H9 (cell line): ENCODE measurements at regions not wholly inside any gene's neighbourhood (a gene's known extent, or its start where the extent isn't known, plus 50 kb on each side); places are given as distances from the start of the nearest gene placed in this dataset.

Source experiments
- DNase-seq: peaks from one replicate; pipeline ENCODE4 v3.0.0-alpha.2; 2017
- H2AFZ ChIP-seq: one replicate; pipeline ENCODE4 v1.6.1; 2013; ENCODE audit warnings: mild to moderate bottlenecking, low read length, control low read depth, moderate library complexity
- H2AK5ac ChIP-seq: 2 replicates; pipeline ENCODE4 v1.6.1; 2013; ENCODE audit warnings: low read length, control low read depth, mixed read lengths; ENCODE audit not compliant: insufficient read length
- H2BK120ac ChIP-seq: one replicate; pipeline ENCODE4 v1.6.1; 2013; ENCODE audit warnings: low read depth, mild to moderate bottlenecking, low read length, control low read depth, inconsistent platforms; ENCODE audit not compliant: poor library complexity, severe bottlenecking
- H2BK12ac ChIP-seq: 2 replicates; pipeline ENCODE4 v1.6.1; 2013; ENCODE audit warnings: low read length, control low read depth, mixed read lengths, low read depth; ENCODE audit not compliant: insufficient read length
- H2BK15ac ChIP-seq: 2 replicates; pipeline ENCODE4 v1.6.1; 2013; ENCODE audit warnings: low read depth, low read length, control low read depth
- H2BK20ac ChIP-seq: one replicate; pipeline ENCODE4 v1.6.1; 2013; ENCODE audit warnings: low read depth, mild to moderate bottlenecking, low read length, control low read depth, inconsistent platforms; ENCODE audit not compliant: poor library complexity, severe bottlenecking
- H2BK5ac ChIP-seq: 2 replicates; pipeline ENCODE4 v1.6.1; 2013; ENCODE audit warnings: low read length, control low read depth, mixed read lengths; ENCODE audit not compliant: insufficient read length
- H3K14ac ChIP-seq: 2 replicates; pipeline ENCODE4 v1.6.1; 2013; ENCODE audit warnings: low read length, control low read depth; ENCODE audit not compliant: insufficient read depth
- H3K18ac ChIP-seq: 2 replicates; pipeline ENCODE4 v1.6.1; 2013; ENCODE audit warnings: low read depth, mild to moderate bottlenecking, mixed read lengths, low read length, control low read depth; ENCODE audit not compliant: insufficient read length
- H3K23ac ChIP-seq: 2 replicates; pipeline ENCODE4 v1.6.1; 2013; ENCODE audit warnings: low read length, control low read depth, mixed read lengths, low read depth; ENCODE audit not compliant: insufficient read length
- H3K23me2 ChIP-seq: 2 replicates; pipeline ENCODE4 v1.6.1; 2013; ENCODE audit warnings: low read depth, mild to moderate bottlenecking, mixed read lengths, low read length, control low read depth; ENCODE audit not compliant: insufficient read length, poor library complexity, severe bottlenecking
- H3K27ac ChIP-seq: 2 replicates; pipeline ENCODE4 v1.5.1; 2013; ENCODE audit warnings: low read length, control low read depth, mixed read lengths, low read depth; ENCODE audit not compliant: insufficient read length
- H3K27me3 ChIP-seq: 2 replicates; pipeline ENCODE4 v1.6.1; 2013; ENCODE audit warnings: low read length, control low read depth, inconsistent platforms; ENCODE audit not compliant: insufficient read depth
- H3K4ac ChIP-seq: 2 replicates; pipeline ENCODE4 v1.6.1; 2013; ENCODE audit warnings: low read depth, mild to moderate bottlenecking, control low read depth, inconsistent platforms, low read length, moderate library complexity
- H3K4me1 ChIP-seq: 2 replicates; pipeline ENCODE4 v1.6.1; 2013; ENCODE audit warnings: low read length, control low read depth, inconsistent platforms; ENCODE audit not compliant: insufficient read depth
- H3K4me2 ChIP-seq: 2 replicates; pipeline ENCODE4 v1.6.1; 2013; ENCODE audit warnings: low read length, control low read depth, mixed read lengths; ENCODE audit not compliant: insufficient read length, insufficient read depth
- H3K56ac ChIP-seq: 2 replicates; pipeline ENCODE4 v1.6.1; 2013; ENCODE audit warnings: low read depth, mild to moderate bottlenecking, mixed read lengths, low read length, control low read depth; ENCODE audit not compliant: insufficient read length
- H3K79me1 ChIP-seq: 2 replicates; pipeline ENCODE4 v1.6.1; 2013; ENCODE audit warnings: low read depth, mild to moderate bottlenecking, moderate library complexity, low read length, control low read depth, inconsistent platforms; ENCODE audit not compliant: insufficient read depth, poor library complexity, severe bottlenecking
- H3K79me2 ChIP-seq: 2 replicates; pipeline ENCODE4 v1.6.1; 2013; ENCODE audit warnings: low read length, control low read depth, inconsistent platforms; ENCODE audit not compliant: insufficient read depth
- H3K9ac ChIP-seq: 2 replicates; pipeline ENCODE4 v1.6.1; 2013; ENCODE audit warnings: low read length, control low read depth, mixed read lengths; ENCODE audit not compliant: insufficient read length; ENCODE audit errors: extremely low read depth
- H3K9me3 ChIP-seq: one replicate; pipeline ENCODE4 v1.6.1; 2013; ENCODE audit warnings: low read depth, low read length, inconsistent platforms; ENCODE audit not compliant: control insufficient read depth
- H3T11ph ChIP-seq: one replicate; pipeline ENCODE4 v1.6.1; 2013; ENCODE audit warnings: mild to moderate bottlenecking, low read length, control low read depth, inconsistent platforms
- H4K20me1 ChIP-seq: one replicate; pipeline ENCODE4 v1.6.1; 2013; ENCODE audit not compliant: control insufficient read depth, insufficient read length, insufficient read depth
- H4K5ac ChIP-seq: 2 replicates; pipeline ENCODE4 v1.6.1; 2013; ENCODE audit warnings: low read depth, mild to moderate bottlenecking, mixed read lengths, low read length, control low read depth; ENCODE audit not compliant: insufficient read length
- H4K8ac ChIP-seq: replicated peaks from 2 replicates; pipeline ENCODE4 v1.6.1; 2013; ENCODE audit warnings: low read length, control low read depth, mixed read lengths, low read depth; ENCODE audit not compliant: insufficient read length
- H4K91ac ChIP-seq: 2 replicates; pipeline ENCODE4 v1.6.1; 2013; ENCODE audit warnings: low read depth, mild to moderate bottlenecking, moderate library complexity, mixed read lengths, low read length, control low read depth; ENCODE audit not compliant: insufficient read length
- H3K27ac Mint-ChIP-seq, 3 experiments: 2 replicates in 2 of 3; 3 replicates in 1 of 3; pipeline ENCODE4 v1.8.0; 2020 to 2021; ENCODE audit warnings: mixed read lengths in 3 of 3, mild to moderate bottlenecking in 1 of 3, moderate library complexity in 1 of 3
- H3K27me3 Mint-ChIP-seq: 2 replicates; pipeline ENCODE4 v1.8.0; 2021; ENCODE audit warnings: low read depth, mild to moderate bottlenecking, moderate library complexity, mixed read lengths
- H3K36me3 Mint-ChIP-seq, 3 experiments: 2 replicates in 2 of 3; 3 replicates in 1 of 3; pipeline ENCODE4 v1.8.0; 2020 to 2021; ENCODE audit warnings: low read depth in 3 of 3, mixed read lengths in 3 of 3; ENCODE audit not compliant: insufficient read depth in 1 of 3
- H3K4me1 Mint-ChIP-seq, 2 experiments: 2 replicates each; pipeline ENCODE4 v1.8.0; 2020; ENCODE audit warnings: mixed read lengths in 2 of 2
- H3K4me3 Mint-ChIP-seq, 2 experiments: 2 replicates in 1 of 2; 3 replicates in 1 of 2; pipeline ENCODE4 v1.8.0; 2020 to 2021; ENCODE audit warnings: mild to moderate bottlenecking in 2 of 2, mixed read lengths in 2 of 2, moderate library complexity in 1 of 2
- H3K9me3 Mint-ChIP-seq, 2 experiments: 2 replicates in 1 of 2; 3 replicates in 1 of 2; pipeline ENCODE4 v1.8.0; 2020; ENCODE audit warnings: mild to moderate bottlenecking in 2 of 2, mixed read lengths in 2 of 2, moderate library complexity in 1 of 2
- CTCF ChIP-seq: fragments of 200-600 bp; sonication (generic); conservative IDR thresholded peaks from 3 replicates; pipeline ENCODE4 v1.8.0; 2021; ENCODE audit warnings: antibody characterized with exemption, mild to moderate bottlenecking
- WGBS: extraction: QIAGEN DNeasy Blood & Tissue Kit; methylation state at CpG from one replicate; pipeline ENCODE4 v1.1.7; 2013; ENCODE audit warnings: missing lambda C conversion rate, low lambda C conversion rate, mixed read lengths; ENCODE audit not compliant: insufficient read length; ENCODE audit errors: extremely low coverage; 5-methylcytosine and 5-hydroxymethylcytosine counted together

- Mint-ChIP-seq H3K4me1 (peaks cover 55 to 70% of the 10 kb centered on the region in 2 experiments), H3K27me3 (no peaks in the 10 kb centered on the region), H3K27ac (peak overlapping the region in 1 of 3 experiments; percentile 70; a peak in 1 of 7 replicates), H3K9me3 (no peaks in the 10 kb centered on the region), H3K4me3 (no peak overlapping the region), H3K36me3 (no peaks in the 10 kb centered on the region)
- TF ChIP-seq CTCF: no peak
- H4K20me1 ChIP-seq: no peaks in the 10 kb centered on the region
- no peak overlapping the region for H3T11ph ChIP-seq
- no peak overlapping the region for H3K4ac ChIP-seq
- H3K18ac ChIP-seq: no peak overlapping the region
- H2BK15ac ChIP-seq: no peak overlapping the region
- no peak overlapping the region for H4K5ac ChIP-seq
- H3K27me3 ChIP-seq: no peaks in the 10 kb centered on the region
- no peak overlapping the region for H2BK120ac ChIP-seq
- no peaks in the 10 kb centered on the region for H3K9me3 ChIP-seq
- H3K9ac ChIP-seq: no peak overlapping the region
- H4K8ac ChIP-seq: no peak overlapping the region
- H2BK5ac ChIP-seq: no peak overlapping the region
- H3K4me2 ChIP-seq: no peak overlapping the region
- no peak for DNase-seq
- H3K14ac ChIP-seq: no peak overlapping the region
- H2AK5ac ChIP-seq: no peak overlapping the region
- no peak overlapping the region for H3K56ac ChIP-seq
- H2AFZ ChIP-seq: no peak overlapping the region
- H3K23me2 ChIP-seq: no peaks in the 10 kb centered on the region
- H3K79me2 ChIP-seq: peaks cover 5% of the 10 kb centered on the region; the same call in 1 of the 2 replicates
- peaks cover 26% of the 10 kb centered on the region; the same call in 1 of the 2 replicates for H3K4me1 ChIP-seq
- no peak overlapping the region for H3K23ac ChIP-seq
- H3K27ac ChIP-seq: no peak overlapping the region
- no peak overlapping the region for H2BK12ac ChIP-seq
- no peaks in the 10 kb centered on the region for H3K79me1 ChIP-seq
- H4K91ac ChIP-seq: no peak overlapping the region
- H2BK20ac ChIP-seq: no peak overlapping the region
- no CpG with 5 or more reads among the region's 6 CpGs for WGBS
These were observed 79.8 kb upstream of the IPO9 start for GRCh38 chr1:201749059-201749690.
